ENCODE measurements at regions not wholly inside any gene's neighbourhood (a gene's known extent, or its start where the extent isn't known, plus 50 kb on each side); places are given as distances from the start of the nearest gene placed in this dataset.

GRCh38 chr4:136748773-136749172 lies 783.5 kb downstream of the PCDH18 start:
- DNase-seq, result no peak

- DNase-seq, result no peak
Measured at GRCh38 chr4:136748165-136748564, 784.1 kb downstream of the PCDH18 start.

GRCh38 chr4:136743238-136743637 lies 789.1 kb downstream of the PCDH18 start:
- DNase-seq, result no peak

GRCh38 chr4:136742333-136742732 lies 790.0 kb downstream of the PCDH18 start:
- no peak for DNase-seq

- DNase-seq, result no peak
Measured at GRCh38 chr4:136741468-136741867, 790.8 kb downstream of the PCDH18 start.

- no peak for DNase-seq
Measured at GRCh38 chr4:136740326-136740725, 792.0 kb downstream of the PCDH18 start.

- DNase-seq, result no peak
Measured at GRCh38 chr4:136737066-136737465, 795.2 kb downstream of the PCDH18 start.

- DNase-seq, result no peak
Measured at GRCh38 chr4:136731025-136731424, 801.3 kb downstream of the PCDH18 start.

- no peak for DNase-seq
Measured at GRCh38 chr4:136725286-136726081, 806.8 kb downstream of the PCDH18 start.

- DNase-seq, result no peak
Measured at GRCh38 chr4:136713140-136713539, 819.2 kb downstream of the PCDH18 start.

GRCh38 chr4:136709897-136710296 lies 822.4 kb downstream of the PCDH18 start:
- no peak for DNase-seq

- DNase-seq, result no peak
Measured at GRCh38 chr4:136706942-136707341, 825.4 kb downstream of the PCDH18 start.

- DNase-seq, result no peak
Measured at GRCh38 chr4:136699905-136700304, 832.4 kb downstream of the PCDH18 start.

- no peak for DNase-seq
Measured at GRCh38 chr4:136691607-136692006, 840.7 kb downstream of the PCDH18 start.

GRCh38 chr4:136690360-136690759 lies 841.9 kb downstream of the PCDH18 start:
- DNase-seq, result no peak

GRCh38 chr4:136687596-136687995 lies 844.7 kb downstream of the PCDH18 start:
- no peak for DNase-seq

GRCh38 chr4:136687118-136687517 lies 845.2 kb downstream of the PCDH18 start:
- DNase-seq, result no peak

- DNase-seq, result peak; percentile 2
Measured at GRCh38 chr4:136680761-136681160, 851.5 kb downstream of the PCDH18 start.

- peak; percentile 77 for DNase-seq
Measured at GRCh38 chr4:136680271-136680670, 852.0 kb downstream of the PCDH18 start.

GRCh38 chr4:136670265-136670664 lies 862.0 kb downstream of the PCDH18 start:
- no peak for DNase-seq

GRCh38 chr4:136664988-136665387 lies 867.3 kb downstream of the PCDH18 start:
- DNase-seq, result no peak

GRCh38 chr4:136662539-136662938 lies 869.8 kb downstream of the PCDH18 start:
- no peak for DNase-seq

- no peak for DNase-seq
Measured at GRCh38 chr4:136653640-136654406, 878.5 kb downstream of the PCDH18 start.

- DNase-seq, result no peak
Measured at GRCh38 chr4:136651932-136652331, 880.4 kb downstream of the PCDH18 start.

Measured in eye (tissue), 1 donor.